ENCODE measurements at regions not wholly inside any gene's neighbourhood (a gene's known extent, or its start where the extent isn't known, plus 50 kb on each side); places are given as distances from the start of the nearest gene placed in this dataset.

GRCh38 chr6:156630613-156631302 is 146.4 kb upstream of the ARID1B start:
- Histone ChIP-seq H3K9me3 (no peaks in the 10 kb centered on the region), H3K27ac (no peak overlapping the region), H3K4me3 (no peak overlapping the region), H3K27me3 (no peaks in the 10 kb centered on the region), H3K36me3 (no peaks in the 10 kb centered on the region), H3K4me1 (peaks cover 0 to 20% (median 4%) of the 10 kb centered on the region in 4 donors)
- no peak for DNase-seq
- in situ Hi-C loops (cut with MboI; ENCODE audit: low pct_ligation_motif_present in 1 of 4, low pct_unique_long_range_greater_than_20kb in 1 of 4, low sequenced_read_pairs in 3 of 4), result no loop called here
- intact Hi-C loops (cut with DNase I; ENCODE audit: low total_unique reads), result no loop called here
- WGBS, 2 donors (ENCODE audit: low coverage in 1 of 2), result 93 to 95% methylated on average over 12 to 36 of the region's 36 CpGs
- no peak for TF ChIP-seq CTCF (IDR thresholded peaks at IDR 0.05)

GRCh38 chr6:156628805-156629204 is 148.4 kb upstream of the ARID1B start:
- in situ Hi-C loops (cut with MboI; ENCODE audit: low pct_ligation_motif_present in 1 of 4, low pct_unique_long_range_greater_than_20kb in 1 of 4, low sequenced_read_pairs in 3 of 4), result no loop called here
- intact Hi-C loops (cut with DNase I; ENCODE audit: low total_unique reads), result no loop called here
- Histone ChIP-seq H3K4me3 (no peak overlapping the region), H3K4me1 (peaks cover 0 to 4% (median 0%) of the 10 kb centered on the region in 4 donors), H3K9me3 (no peaks in the 10 kb centered on the region), H3K27me3 (no peaks in the 10 kb centered on the region), H3K36me3 (no peaks in the 10 kb centered on the region), H3K27ac (no peak overlapping the region)
- TF ChIP-seq EP300 (IDR thresholded peaks at IDR 0.05; ENCODE audit: low read depth), result no peak
- WGBS, 2 donors (ENCODE audit: low coverage in 1 of 2), result 70 to 72% methylated on average over 3 of the region's 3 CpGs
- DNase-seq, result no peak

GRCh38 chr6:156627524-156627923 is 149.7 kb upstream of the ARID1B start:
- TF ChIP-seq CTCF (IDR thresholded peaks at IDR 0.05), result no peak
- Histone ChIP-seq H3K36me3 (no peaks in the 10 kb centered on the region), H3K4me3 (no peak overlapping the region), H3K9me3 (no peaks in the 10 kb centered on the region), H3K4me1 (no peaks in the 10 kb centered on the region), H3K27me3 (no peaks in the 10 kb centered on the region), H3K27ac (no peak overlapping the region)
- 83 to 100% methylated on average over 1 of the region's 1 CpG for WGBS, 2 donors (ENCODE audit: low coverage in 1 of 2)
- DNase-seq, result no peak
- intact Hi-C loops (cut with DNase I; ENCODE audit: low total_unique reads), result no loop called here
- in situ Hi-C loops (cut with MboI; ENCODE audit: low pct_ligation_motif_present in 1 of 4, low pct_unique_long_range_greater_than_20kb in 1 of 4, low sequenced_read_pairs in 3 of 4), result no loop called here

- no peak overlapping the region for H3K4me3 ChIP-seq
- peaks cover 0 to 18% (median 7%) of the 10 kb centered on the region in 4 donors for H3K4me1 ChIP-seq
- H3K27ac ChIP-seq, result no peak overlapping the region
- WGBS, 2 donors (ENCODE audit: low coverage in 1 of 2), result 78 to 83% methylated on average over 3 of the region's 3 CpGs
- no peaks in the 10 kb centered on the region for H3K36me3 ChIP-seq
- no peak for DNase-seq
- intact Hi-C loops (cut with DNase I; ENCODE audit: low total_unique reads), result no loop called here
- H3K27me3 ChIP-seq, result no peaks in the 10 kb centered on the region
- in situ Hi-C loops (cut with MboI; ENCODE audit: low pct_ligation_motif_present in 1 of 4, low pct_unique_long_range_greater_than_20kb in 1 of 4, low sequenced_read_pairs in 3 of 4), result no loop called here
- no peaks in the 10 kb centered on the region for H3K9me3 ChIP-seq
- TF ChIP-seq EP300 (IDR thresholded peaks at IDR 0.05; ENCODE audit: low read depth) (no peak), POLR2A (IDR thresholded peaks at IDR 0.05) (no peak), CTCF (IDR thresholded peaks at IDR 0.05) (no peak), POLR2AphosphoS5 (IDR thresholded peaks at IDR 0.05) (no peak)
Observed at GRCh38 chr6:156622185-156622584, 155.0 kb upstream of the ARID1B start.

- H3K4me3 ChIP-seq, result no peak overlapping the region
- H3K27ac ChIP-seq, result no peak overlapping the region
- DNase-seq, result no peak
- intact Hi-C loops (cut with DNase I; ENCODE audit: low total_unique reads) (no loop called here), in situ Hi-C loops (cut with MboI; ENCODE audit: low pct_ligation_motif_present in 1 of 4, low pct_unique_long_range_greater_than_20kb in 1 of 4, low sequenced_read_pairs in 3 of 4) (no loop called here)
- H3K4me1 ChIP-seq, result peaks cover 0 to 22% (median 7%) of the 10 kb centered on the region in 4 donors
- H3K27me3 ChIP-seq, result no peaks in the 10 kb centered on the region
- 95 to 100% methylated on average over 3 to 4 of the region's 4 CpGs for WGBS, 2 donors (ENCODE audit: low coverage in 1 of 2)
- H3K36me3 ChIP-seq, result no peaks in the 10 kb centered on the region
- TF ChIP-seq EP300 (IDR thresholded peaks at IDR 0.05; ENCODE audit: low read depth) (no peak), CTCF (IDR thresholded peaks at IDR 0.05) (no peak), POLR2A (IDR thresholded peaks at IDR 0.05) (no peak), POLR2AphosphoS5 (IDR thresholded peaks at IDR 0.05) (no peak)
- H3K9me3 ChIP-seq, result no peaks in the 10 kb centered on the region
Observed at GRCh38 chr6:156620331-156620730, 156.8 kb upstream of the ARID1B start.
